H1 (cell line): ENCODE measurements at regions not wholly inside any gene's neighbourhood (a gene's known extent, or its start where the extent isn't known, plus 50 kb on each side); places are given as distances from the start of the nearest gene placed in this dataset.

Source experiments
- CEBPB ChIP-seq: IDR thresholded peaks from 2 replicates; pipeline ENCODE4 v1.6.1; 2012; ENCODE audit warnings: low read depth, low read length
- SP1 ChIP-seq: IDR thresholded peaks from 2 replicates; pipeline ENCODE4 v1.6.1; 2011; ENCODE audit warnings: low read depth, low read length
- TAF1 ChIP-seq: IDR thresholded peaks from 2 replicates; pipeline ENCODE4 v1.6.1; 2011; ENCODE audit warnings: mild to moderate bottlenecking, low read depth, low read length
- YY1 ChIP-seq: IDR thresholded peaks from 2 replicates; pipeline ENCODE4 v1.6.1; 2011; ENCODE audit warnings: low read depth, mild to moderate bottlenecking, low read length
- TF ChIP-seq, protein P1 (sequence below), 3 experiments: IDR thresholded peaks; 1 replicate in 2 of 3; 2 replicates in 1 of 3; pipeline versions ENCODE4 v1.5.1 to v1.6.1; 2011; ENCODE audit warnings: low read length in 3 of 3, mild to moderate bottlenecking in 3 of 3, inconsistent platforms in 2 of 3, low read depth in 1 of 3, moderate library complexity in 1 of 3; ENCODE audit not compliant: insufficient read depth in 1 of 3; ENCODE audit errors: control extremely low read depth in 1 of 3
- TF ChIP-seq, protein P2 (sequence below): IDR thresholded peaks from 2 replicates; pipeline ENCODE4 v1.6.1; 2012; ENCODE audit warnings: inconsistent platforms

DNA sequence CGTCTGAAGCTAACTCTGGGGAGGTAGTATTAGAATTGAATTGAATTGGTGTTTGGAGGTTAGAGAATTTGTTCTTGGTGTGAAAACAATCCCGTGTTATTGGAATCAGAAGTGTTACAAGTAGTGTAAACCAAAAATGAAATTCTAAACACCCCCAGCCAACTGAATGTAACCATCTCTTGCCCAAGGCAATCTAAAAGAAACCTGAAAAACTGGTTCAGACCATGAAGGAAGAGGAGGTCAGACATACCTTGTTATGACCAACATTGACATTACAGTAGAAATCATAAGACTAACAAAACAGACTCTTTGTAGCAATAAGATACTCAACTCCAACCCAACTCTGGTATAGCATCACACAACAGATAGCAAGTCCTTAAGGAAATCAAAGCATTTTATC, 159.0 kb downstream of the TUSC1 start:
- TF ChIP-seq CEBPB (no peak), YY1 (no peak), TAF1 (no peak), SP1 (no peak)
- TF ChIP-seq, protein P1, sequence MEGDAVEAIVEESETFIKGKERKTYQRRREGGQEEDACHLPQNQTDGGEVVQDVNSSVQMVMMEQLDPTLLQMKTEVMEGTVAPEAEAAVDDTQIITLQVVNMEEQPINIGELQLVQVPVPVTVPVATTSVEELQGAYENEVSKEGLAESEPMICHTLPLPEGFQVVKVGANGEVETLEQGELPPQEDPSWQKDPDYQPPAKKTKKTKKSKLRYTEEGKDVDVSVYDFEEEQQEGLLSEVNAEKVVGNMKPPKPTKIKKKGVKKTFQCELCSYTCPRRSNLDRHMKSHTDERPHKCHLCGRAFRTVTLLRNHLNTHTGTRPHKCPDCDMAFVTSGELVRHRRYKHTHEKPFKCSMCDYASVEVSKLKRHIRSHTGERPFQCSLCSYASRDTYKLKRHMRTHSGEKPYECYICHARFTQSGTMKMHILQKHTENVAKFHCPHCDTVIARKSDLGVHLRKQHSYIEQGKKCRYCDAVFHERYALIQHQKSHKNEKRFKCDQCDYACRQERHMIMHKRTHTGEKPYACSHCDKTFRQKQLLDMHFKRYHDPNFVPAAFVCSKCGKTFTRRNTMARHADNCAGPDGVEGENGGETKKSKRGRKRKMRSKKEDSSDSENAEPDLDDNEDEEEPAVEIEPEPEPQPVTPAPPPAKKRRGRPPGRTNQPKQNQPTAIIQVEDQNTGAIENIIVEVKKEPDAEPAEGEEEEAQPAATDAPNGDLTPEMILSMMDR (IDR thresholded peaks at IDR 0.05; ENCODE audit: control extremely low read depth in 1 of 3, insufficient read depth in 1 of 3, low read depth in 1 of 3, low read length in 3 of 3) = no peak
- TF ChIP-seq, protein P2, sequence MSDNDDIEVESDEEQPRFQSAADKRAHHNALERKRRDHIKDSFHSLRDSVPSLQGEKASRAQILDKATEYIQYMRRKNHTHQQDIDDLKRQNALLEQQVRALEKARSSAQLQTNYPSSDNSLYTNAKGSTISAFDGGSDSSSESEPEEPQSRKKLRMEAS = no peak
